Keratinocyte (primary cell): ENCODE measurements at regions not wholly inside any gene's neighbourhood (a gene's known extent, or its start where the extent isn't known, plus 50 kb on each side); places are given as distances from the start of the nearest gene placed in this dataset.

Source experiments
- CTCF ChIP-seq, 3 experiments: IDR thresholded peaks in 1 of 3; conservative IDR thresholded peaks in 1 of 3; optimal IDR thresholded peaks in 1 of 3; 2 replicates in 2 of 3; 3 replicates in 1 of 3; pipeline versions ENCODE3 to v1.5.1; 2011; ENCODE audit warnings: low read length in 3 of 3, mild to moderate bottlenecking in 3 of 3, moderate library complexity in 2 of 3, control low read depth in 1 of 3, inconsistent platforms in 1 of 3; ENCODE audit not compliant: insufficient read depth in 2 of 3; ENCODE audit errors: extremely low read depth in 1 of 3
- EZH2 ChIP-seq: IDR thresholded peaks from one replicate; pipeline ENCODE4 v1.6.1; 2012; ENCODE audit warnings: inconsistent platforms, mild to moderate bottlenecking, low read length, moderate library complexity

- TF ChIP-seq CTCF (optimal IDR thresholded peaks at IDR 0.05 in 1 of 3, IDR thresholded peaks at IDR 0.05 in 1 of 3, conservative IDR thresholded peaks at IDR 0.05 in 1 of 3; ENCODE audit: extremely low read depth in 1 of 3, insufficient read depth in 2 of 3, low read length in 3 of 3) (no peak), EZH2 (no peak)
These were observed 133.4 kb downstream of the CCDC34 start for GRCh38 chr11:27229511-27230191.
